Mucosa of gallbladder (tissue), 1 donor: ENCODE measurements at regions not wholly inside any gene's neighbourhood (a gene's known extent, or its start where the extent isn't known, plus 50 kb on each side); places are given as distances from the start of the nearest gene placed in this dataset.
"Not testable (repeated sequence)": the region's sequence is repeated elsewhere in the genome, so short reads cannot be mapped to it uniquely, and the experiment has no call there.

Source experiments
- DNase-seq: peaks from one replicate; pipeline ENCODE4 v3.0.0-alpha.2; 2020; ENCODE audit warnings: low spot score
- donor health status: DM: no; HTN: no; CAD: no.

DNA sequence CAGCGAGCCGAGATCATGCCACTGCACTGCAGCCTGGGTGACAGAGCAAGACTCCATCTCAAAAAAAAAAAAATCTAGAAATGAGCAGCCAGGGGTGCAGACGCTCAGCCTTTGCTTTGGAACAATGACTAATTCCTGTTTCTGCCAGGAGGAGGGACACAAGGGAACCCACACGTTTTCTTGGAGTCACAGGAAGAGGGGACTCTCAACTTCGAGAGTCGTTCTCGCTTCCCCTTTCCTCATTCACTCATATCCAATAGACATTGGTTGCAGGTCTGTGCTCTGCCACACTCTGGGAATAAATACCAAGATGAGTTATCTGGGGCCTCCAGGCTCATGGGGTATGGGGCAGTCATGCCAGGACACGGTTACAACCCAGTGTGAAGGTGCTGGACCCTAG lies 91.5 kb upstream of the RREB1 start:
- no peak for DNase-seq

GRCh38 chr6:7021301-7021700 lies 86.5 kb upstream of the RREB1 start:
- DNase-seq: no peak

DNA sequence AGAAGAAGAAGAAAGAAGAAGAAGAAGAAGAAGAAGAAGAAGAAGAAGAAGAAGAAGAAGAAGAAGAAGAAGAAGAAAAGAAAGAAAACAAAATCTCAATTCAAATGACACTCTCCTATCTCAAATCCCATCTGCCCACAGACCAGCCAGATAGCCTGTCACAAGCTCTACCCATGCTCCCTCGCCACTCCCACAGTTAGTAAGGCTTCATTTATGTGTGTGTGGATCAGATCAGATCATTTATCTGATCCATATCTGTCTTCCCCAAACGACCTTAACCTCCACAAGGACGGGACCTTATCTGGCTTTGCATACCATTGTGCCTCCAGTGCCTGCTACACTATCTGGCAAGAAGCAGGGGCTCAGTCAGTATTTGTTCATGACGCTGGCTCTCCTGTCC lies 81.9 kb upstream of the RREB1 start:
- no peak for DNase-seq

DNA sequence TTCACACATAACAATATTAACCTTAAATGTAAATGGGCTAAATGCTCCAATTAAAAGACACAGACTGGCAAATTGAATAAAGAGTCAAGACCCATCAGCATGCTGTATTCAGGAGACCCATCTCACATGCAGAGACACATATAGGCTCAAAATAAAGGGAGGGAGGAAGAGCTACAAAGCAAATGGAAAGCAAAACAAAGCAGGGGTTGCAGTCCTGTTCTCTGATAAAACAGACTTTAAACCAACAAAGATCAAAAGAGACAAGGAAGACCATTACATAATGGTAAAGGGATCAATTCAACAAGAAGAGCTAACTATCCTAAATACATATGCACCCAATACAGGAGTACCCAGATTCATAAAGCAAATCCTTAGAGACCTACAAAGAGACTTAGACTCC lies 78.8 kb upstream of the RREB1 start:
- DNase-seq: not testable (repeated sequence)

- DNase-seq: not testable (repeated sequence)
Observed at GRCh38 chr6:7030968-7031367, 76.8 kb upstream of the RREB1 start.

GRCh38 chr6:7033202-7033601 lies 74.6 kb upstream of the RREB1 start:
- DNase-seq: no peak

DNA sequence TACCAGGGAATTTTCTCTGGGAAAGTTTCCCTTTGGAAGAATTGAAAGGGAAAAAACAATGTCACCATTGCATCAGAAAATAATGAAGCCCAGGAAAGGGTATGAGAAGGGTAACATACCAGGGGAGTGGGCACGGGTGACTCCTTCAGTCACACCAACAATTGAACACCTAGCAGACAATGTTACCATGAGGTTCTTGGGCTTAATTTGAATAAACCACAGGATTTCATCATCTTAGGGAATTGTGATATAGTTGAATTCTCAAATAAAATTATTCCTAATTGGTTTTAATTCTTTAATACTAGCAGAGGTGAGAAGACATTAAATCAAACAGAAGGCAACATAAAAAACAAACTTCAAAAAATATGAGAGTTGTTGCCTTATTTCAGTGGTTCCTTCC lies 73.7 kb upstream of the RREB1 start:
- no peak for DNase-seq

DNA sequence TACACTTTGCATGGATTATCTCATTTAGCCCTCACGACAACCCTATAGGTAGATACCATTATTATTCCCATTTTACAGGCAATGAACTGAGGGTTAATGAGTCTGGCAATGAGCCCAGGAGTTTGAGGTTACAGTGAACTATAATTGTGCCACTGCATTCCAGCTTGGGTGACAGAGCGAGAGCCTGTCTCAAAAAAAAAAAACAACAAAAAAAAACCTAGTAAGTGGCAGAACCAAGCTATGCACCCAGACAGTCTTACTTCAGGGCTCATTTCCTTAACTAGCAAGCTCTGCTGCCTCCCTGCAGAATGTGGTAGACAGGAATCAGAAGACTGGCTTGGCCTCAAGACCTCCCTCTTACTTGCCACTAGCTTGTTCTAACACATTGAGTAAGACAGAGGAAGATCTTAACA lies 71.9 kb upstream of the RREB1 start:
- no peak for DNase-seq

DNA sequence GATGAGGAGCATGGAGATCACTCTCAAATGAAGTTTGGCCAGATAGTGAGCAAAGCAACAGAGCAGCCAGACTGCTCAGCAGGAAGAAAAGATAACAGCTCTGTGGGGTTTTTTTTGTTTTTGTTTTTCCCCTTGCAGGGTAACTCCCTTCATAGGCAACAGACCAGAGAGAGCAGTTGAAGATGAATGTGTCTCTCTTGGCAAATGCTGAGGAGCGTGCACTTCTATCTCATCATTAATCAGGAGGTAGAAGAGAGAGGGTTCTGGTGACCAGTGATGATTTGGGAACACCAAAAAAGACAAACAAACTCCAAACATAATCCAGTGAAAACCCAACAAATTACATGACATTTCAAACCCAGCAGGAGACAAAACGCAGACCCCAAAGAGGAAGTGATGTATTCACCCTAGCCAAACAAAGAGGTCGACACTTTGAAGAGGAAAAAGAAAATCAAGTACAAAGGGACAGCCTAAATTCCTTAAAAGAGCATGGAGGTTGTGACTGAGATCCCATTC lies 66.2 kb upstream of the RREB1 start:
- DNase-seq: no peak

- no peak for DNase-seq
Observed at GRCh38 chr6:7042056-7042653, 65.6 kb upstream of the RREB1 start.

GRCh38 chr6:7042654-7043545 lies 64.9 kb upstream of the RREB1 start:
- no peak for DNase-seq

DNA sequence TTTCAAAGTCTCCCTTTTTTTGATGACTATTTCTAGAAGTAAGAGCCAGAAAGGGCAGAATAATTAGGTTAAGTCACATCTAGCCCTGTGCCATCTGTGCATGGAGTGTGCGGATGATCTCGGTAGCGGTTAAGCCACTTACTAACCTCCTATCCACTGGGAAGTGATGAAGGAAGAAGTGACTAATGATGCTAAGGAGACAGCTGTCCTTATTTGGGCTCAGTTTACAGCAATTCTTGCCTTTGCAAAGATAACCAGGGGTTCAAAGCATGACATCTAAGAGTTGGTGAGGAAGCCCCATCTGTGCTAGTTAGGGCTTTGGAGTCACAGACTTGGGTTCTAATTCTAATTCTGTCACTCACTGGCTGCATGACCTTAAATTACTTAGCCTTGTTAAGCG lies 62.4 kb upstream of the RREB1 start:
- DNase-seq: no peak

DNA sequence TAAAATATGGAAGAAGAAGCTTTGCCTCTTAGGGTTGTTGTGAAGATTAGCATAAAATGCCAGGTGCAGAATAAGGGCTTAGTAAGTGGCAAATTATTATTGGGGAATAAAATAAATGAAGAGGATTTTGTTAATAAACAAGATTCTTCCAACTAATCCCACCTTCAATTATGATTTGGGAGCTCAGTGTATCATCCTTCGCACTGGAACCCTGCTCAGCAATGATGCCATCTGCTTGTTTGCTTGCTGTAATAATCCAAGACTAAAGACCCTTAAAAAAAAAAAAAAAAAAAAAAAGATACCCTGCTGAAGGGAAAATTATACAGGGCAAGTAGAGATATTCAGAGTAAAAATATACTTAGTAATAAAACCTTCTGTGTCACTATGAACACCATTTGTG lies 62.0 kb upstream of the RREB1 start:
- no peak for DNase-seq

GRCh38 chr6:7047128-7047527 lies 60.6 kb upstream of the RREB1 start:
- DNase-seq: no peak

GRCh38 chr6:7047966-7048365 lies 59.8 kb upstream of the RREB1 start:
- no peak for DNase-seq

DNA sequence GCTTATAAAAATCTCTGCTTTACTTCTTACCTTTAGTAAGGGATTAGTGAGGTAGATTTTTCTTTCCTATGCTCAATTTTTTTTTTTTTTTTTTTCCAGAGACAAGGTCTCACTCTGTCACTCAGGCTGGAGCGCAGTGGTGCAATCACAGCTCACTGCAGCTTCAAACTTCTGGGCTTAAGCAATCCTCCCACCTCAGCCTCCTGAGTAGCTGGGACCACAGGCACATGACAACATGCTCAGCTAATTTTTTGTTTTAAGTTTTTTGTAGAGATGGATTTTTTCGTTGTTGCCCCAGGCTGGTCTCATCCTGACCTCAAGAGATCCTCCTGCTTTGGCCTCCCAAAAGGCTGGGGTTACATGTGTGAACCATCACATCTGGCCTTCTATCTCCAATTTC lies 58.9 kb upstream of the RREB1 start:
- DNase-seq: no peak

- DNase-seq: no peak
Observed at GRCh38 chr6:7050004-7050403, 57.8 kb upstream of the RREB1 start.

- DNase-seq: peak; percentile 47
Observed at GRCh38 chr6:7050872-7051779, 56.6 kb upstream of the RREB1 start.

DNA sequence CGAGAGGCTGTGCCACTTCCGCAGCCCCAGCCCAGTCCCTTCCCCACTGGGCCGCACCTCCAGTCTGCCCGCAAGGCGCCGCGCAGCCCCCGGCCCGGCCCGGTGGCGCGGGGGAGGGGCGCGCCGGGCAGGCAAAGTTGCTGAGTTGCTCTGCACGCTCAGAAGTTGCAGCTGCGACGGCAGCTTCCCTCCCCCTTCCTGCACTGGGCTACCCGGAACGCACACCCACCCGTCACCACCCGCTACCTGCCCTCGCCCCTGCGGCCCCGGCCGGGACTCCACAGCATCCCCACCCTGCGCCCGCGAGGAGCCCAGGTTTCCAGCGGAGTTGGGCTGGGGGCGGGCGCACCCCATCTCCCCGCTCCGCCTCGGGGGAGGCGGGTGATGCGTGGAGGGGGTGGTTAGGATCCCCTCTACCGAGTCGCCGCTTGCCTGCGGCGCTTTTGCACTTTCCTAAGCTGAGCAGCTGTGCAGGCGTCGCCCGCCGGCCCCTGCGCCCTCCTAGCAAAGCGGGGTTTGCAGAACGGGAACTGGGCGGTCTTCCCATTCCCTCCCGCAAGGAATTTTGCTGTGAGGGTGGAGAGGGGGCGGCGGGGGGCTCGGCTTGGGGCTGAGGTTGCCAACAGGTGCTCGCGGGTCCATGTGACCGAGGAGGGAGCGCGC lies 55.9 kb upstream of the RREB1 start:
- DNase-seq: peak; percentile 49

GRCh38 chr6:7052443-7053011 lies 55.2 kb upstream of the RREB1 start:
- DNase-seq: peak; percentile 36

GRCh38 chr6:7053125-7053774 lies 54.5 kb upstream of the RREB1 start:
- no peak for DNase-seq
